CD14-positive monocyte (primary cell): ENCODE measurements at regions not wholly inside any gene's neighbourhood (a gene's known extent, or its start where the extent isn't known, plus 50 kb on each side); places are given as distances from the start of the nearest gene placed in this dataset.

Experiments used
- DNase-seq, 3 donors: peaks; one replicate each; pipeline ENCODE4 v3.0.0-alpha.2; 2011 to 2022
- H2AFZ ChIP-seq: 2 replicates; pipeline ENCODE4 v1.6.0; 2012; ENCODE audit warnings: mild to moderate bottlenecking, low read depth, low read length, inconsistent platforms; ENCODE audit not compliant: insufficient read depth, poor library complexity, severe bottlenecking
- H3K27ac ChIP-seq, 2 donors: 1 replicate in 1 of 2; 2 replicates in 1 of 2; pipeline ENCODE4 v1.5.1; 2012 to 2013; ENCODE audit warnings: low read length in 2 of 2, control low read depth in 1 of 2, inconsistent platforms in 1 of 2, low read depth in 1 of 2, mild to moderate bottlenecking in 1 of 2
- H3K27me3 ChIP-seq, 2 donors: one replicate each; pipeline versions ENCODE4 v1.6.0 to v1.6.1; 2011 to 2013; ENCODE audit warnings: low read length in 2 of 2; ENCODE audit not compliant: control insufficient read depth in 2 of 2, insufficient read depth in 2 of 2
- H3K36me3 ChIP-seq, 2 donors: replicated peaks in 1 of 2; 1 replicate in 1 of 2; 2 replicates in 1 of 2; pipeline versions ENCODE4 v1.5.1 to v1.6.1; 2012 to 2013; ENCODE audit warnings: low read length in 2 of 2, control low read depth in 1 of 2, inconsistent platforms in 1 of 2, mild to moderate bottlenecking in 1 of 2; ENCODE audit not compliant: insufficient read depth in 2 of 2, control insufficient read depth in 1 of 2
- H3K4me1 ChIP-seq, 2 donors: 1 replicate in 1 of 2; 2 replicates in 1 of 2; pipeline versions ENCODE4 v1.5.1 to v1.6.1; 2012 to 2013; ENCODE audit warnings: low read length in 2 of 2, control low read depth in 1 of 2, inconsistent platforms in 1 of 2, mild to moderate bottlenecking in 1 of 2, moderate library complexity in 1 of 2; ENCODE audit not compliant: insufficient read depth in 2 of 2, control insufficient read depth in 1 of 2
- H3K4me2 ChIP-seq: replicated peaks from 2 replicates; pipeline ENCODE3; 2012; ENCODE audit warnings: low read length, moderate library complexity, mild to moderate bottlenecking; ENCODE audit not compliant: poor library complexity, severe bottlenecking; ENCODE audit errors: extremely low read depth
- H3K4me3 ChIP-seq, 3 experiments: fragments of 200-600 bp in 1 of 3; sonication (generic) in 1 of 3; replicated peaks in 1 of 3; 1 replicate in 2 of 3; 2 replicates in 1 of 3; pipeline ENCODE4 v1.5.1; 2011 to 2013; ENCODE audit warnings: low read length in 3 of 3, mild to moderate bottlenecking in 3 of 3, control low read depth in 2 of 3, low read depth in 2 of 3, inconsistent platforms in 1 of 3, moderate library complexity in 1 of 3
- H3K79me2 ChIP-seq: 2 replicates; pipeline ENCODE4 v1.6.0; 2012; ENCODE audit warnings: mild to moderate bottlenecking, control low read depth, inconsistent platforms, low read length, moderate library complexity; ENCODE audit not compliant: insufficient read depth
- H3K9ac ChIP-seq: 2 replicates; pipeline ENCODE4 v1.6.0; 2017; ENCODE audit warnings: low read length, mild to moderate bottlenecking; ENCODE audit not compliant: insufficient read depth, poor library complexity, severe bottlenecking
- H3K9me3 ChIP-seq, 2 donors: replicated peaks in 1 of 2; 1 replicate in 1 of 2; 2 replicates in 1 of 2; pipeline versions ENCODE4 v1.5.1 to v1.6.1; 2012 to 2013; ENCODE audit warnings: low read length in 2 of 2, control low read depth in 1 of 2; ENCODE audit not compliant: control insufficient read depth in 1 of 2, insufficient read depth in 1 of 2
- H4K20me1 ChIP-seq: 2 replicates; pipeline ENCODE4 v1.6.0; 2012; ENCODE audit warnings: mild to moderate bottlenecking, low read length, control low read depth, moderate library complexity; ENCODE audit not compliant: insufficient read depth
- H3K27ac Mint-ChIP-seq, 7 donors: one replicate each; pipeline ENCODE4 v1.8.0; 2020; ENCODE audit warnings: mild to moderate bottlenecking in 7 of 7, mixed read lengths in 7 of 7, moderate library complexity in 6 of 7, inconsistent platforms in 2 of 7
- H3K27me3 Mint-ChIP-seq, 3 donors: one replicate each; pipeline ENCODE4 v1.8.0; 2021 to 2022; ENCODE audit warnings: low read depth in 3 of 3, mild to moderate bottlenecking in 3 of 3, mixed read lengths in 3 of 3, moderate library complexity in 3 of 3, inconsistent platforms in 1 of 3
- H3K36me3 Mint-ChIP-seq, 2 donors: one replicate each; pipeline ENCODE4 v1.8.0; 2020; ENCODE audit warnings: mixed read lengths in 2 of 2, inconsistent platforms in 1 of 2, mild to moderate bottlenecking in 1 of 2
- H3K4me1 Mint-ChIP-seq: one replicate; pipeline ENCODE4 v1.8.0; 2020; ENCODE audit warnings: mild to moderate bottlenecking, mixed read lengths
- H3K4me3 Mint-ChIP-seq, 2 donors: one replicate each; pipeline ENCODE4 v1.8.0; 2020; ENCODE audit warnings: mild to moderate bottlenecking in 2 of 2, mixed read lengths in 2 of 2, moderate library complexity in 1 of 2
- H3K9me3 Mint-ChIP-seq, 7 donors: one replicate each; pipeline ENCODE4 v1.8.0; 2020 to 2022; ENCODE audit warnings: mixed read lengths in 7 of 7, mild to moderate bottlenecking in 6 of 7, moderate library complexity in 6 of 7, inconsistent platforms in 2 of 7
- WGBS: methylation state at CpG from one replicate; pipeline ENCODE4 v1.1.5; 2013; ENCODE audit warnings: missing lambda C conversion rate; ENCODE audit not compliant: insufficient coverage; 5-methylcytosine and 5-hydroxymethylcytosine counted together
- intact Hi-C, 2 donors: fragments of 100-400 bp; cut with micrococcal nuclease; formaldehyde crosslinking; loops; one replicate each; pipeline versions ENCODE4 v1.15.0 to v1.15.1; 2023
- TF ChIP-seq, protein P1 (sequence below): fragments of 200-600 bp; IDR thresholded peaks from one replicate; pipeline ENCODE4 v1.8.0; 2022; ENCODE audit warnings: antibody characterized with exemption, mild to moderate bottlenecking

DNA sequence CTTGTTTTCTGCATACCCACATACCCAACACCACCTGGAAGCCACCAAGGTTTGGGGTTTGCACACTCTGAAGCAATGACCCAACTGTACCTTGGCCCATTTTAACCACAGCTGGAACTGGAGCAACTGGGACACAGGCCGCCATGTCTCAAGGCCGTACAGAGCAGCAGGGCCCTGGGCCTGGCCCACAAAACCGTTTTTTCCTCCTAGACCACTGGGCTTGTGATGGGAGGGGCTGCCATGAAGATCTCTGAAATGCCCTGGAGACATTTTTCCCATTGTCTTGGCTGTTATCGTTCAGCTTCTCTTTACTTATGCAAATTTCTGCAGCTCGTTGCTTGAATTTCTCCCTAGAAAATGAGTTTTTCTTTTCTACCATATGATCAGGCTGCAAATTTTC is 96.7 kb upstream of the PLEKHA5 start:
- no peak overlapping the region for H3K27ac Mint-ChIP-seq
- no peak for DNase-seq
- H3K36me3 ChIP-seq, result no peaks in the 10 kb centered on the region
- no peak overlapping the region for H3K4me2 ChIP-seq
- TF ChIP-seq, protein P1, sequence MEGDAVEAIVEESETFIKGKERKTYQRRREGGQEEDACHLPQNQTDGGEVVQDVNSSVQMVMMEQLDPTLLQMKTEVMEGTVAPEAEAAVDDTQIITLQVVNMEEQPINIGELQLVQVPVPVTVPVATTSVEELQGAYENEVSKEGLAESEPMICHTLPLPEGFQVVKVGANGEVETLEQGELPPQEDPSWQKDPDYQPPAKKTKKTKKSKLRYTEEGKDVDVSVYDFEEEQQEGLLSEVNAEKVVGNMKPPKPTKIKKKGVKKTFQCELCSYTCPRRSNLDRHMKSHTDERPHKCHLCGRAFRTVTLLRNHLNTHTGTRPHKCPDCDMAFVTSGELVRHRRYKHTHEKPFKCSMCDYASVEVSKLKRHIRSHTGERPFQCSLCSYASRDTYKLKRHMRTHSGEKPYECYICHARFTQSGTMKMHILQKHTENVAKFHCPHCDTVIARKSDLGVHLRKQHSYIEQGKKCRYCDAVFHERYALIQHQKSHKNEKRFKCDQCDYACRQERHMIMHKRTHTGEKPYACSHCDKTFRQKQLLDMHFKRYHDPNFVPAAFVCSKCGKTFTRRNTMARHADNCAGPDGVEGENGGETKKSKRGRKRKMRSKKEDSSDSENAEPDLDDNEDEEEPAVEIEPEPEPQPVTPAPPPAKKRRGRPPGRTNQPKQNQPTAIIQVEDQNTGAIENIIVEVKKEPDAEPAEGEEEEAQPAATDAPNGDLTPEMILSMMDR, result no peak
- no peak overlapping the region for H3K4me3 Mint-ChIP-seq
- intact Hi-C loops, result no loop called here
- H3K4me3 ChIP-seq, result no peak overlapping the region
- no peak overlapping the region for H2AFZ ChIP-seq
- H3K27me3 Mint-ChIP-seq, result peaks cover 0 to 2% (median 1%) of the 10 kb centered on the region in 3 donors
- no peaks in the 10 kb centered on the region for H3K27me3 ChIP-seq
- peaks cover 11 to 14% of the 10 kb centered on the region in 2 donors for H3K9me3 ChIP-seq
- no peaks in the 10 kb centered on the region for H3K79me2 ChIP-seq
- WGBS, result 93% methylated on average over 2 of the region's 5 CpGs
- H3K36me3 Mint-ChIP-seq, result no peaks in the 10 kb centered on the region
- H3K9me3 Mint-ChIP-seq, result peaks cover 8 to 28% (median 22%) of the 10 kb centered on the region in 7 donors
- H3K27ac ChIP-seq, result no peak overlapping the region
- H3K4me1 Mint-ChIP-seq, result no peaks in the 10 kb centered on the region
- no peak overlapping the region for H3K9ac ChIP-seq
- no peaks in the 10 kb centered on the region for H4K20me1 ChIP-seq
- no peaks in the 10 kb centered on the region for H3K4me1 ChIP-seq

GRCh38 chr12:19033244-19033643 is 96.3 kb upstream of the PLEKHA5 start:
- no peaks in the 10 kb centered on the region for H3K36me3 ChIP-seq

More at GRCh38 chr12:19033244-19033643, 96.3 kb upstream of the PLEKHA5 start:
- no peaks in the 10 kb centered on the region for H3K27me3 ChIP-seq
- no peak overlapping the region for H2AFZ ChIP-seq
- DNase-seq, result no peak
- no peak overlapping the region for H3K27ac ChIP-seq
- peaks cover 0 to 2% (median 1%) of the 10 kb centered on the region in 3 donors for H3K27me3 Mint-ChIP-seq
- H4K20me1 ChIP-seq, result no peaks in the 10 kb centered on the region
- H3K4me3 ChIP-seq, result no peak overlapping the region
- intact Hi-C loops, result no loop called here
- H3K4me1 Mint-ChIP-seq, result no peaks in the 10 kb centered on the region
- no peaks in the 10 kb centered on the region for H3K4me1 ChIP-seq
- no peaks in the 10 kb centered on the region for H3K79me2 ChIP-seq
- H3K4me2 ChIP-seq, result no peak overlapping the region
- no peak overlapping the region for H3K27ac Mint-ChIP-seq
- peaks cover 8 to 28% (median 22%) of the 10 kb centered on the region in 7 donors for H3K9me3 Mint-ChIP-seq
- H3K36me3 Mint-ChIP-seq, result no peaks in the 10 kb centered on the region
- no peak overlapping the region for H3K4me3 Mint-ChIP-seq
- no peak overlapping the region for H3K9ac ChIP-seq
- WGBS, result 95% methylated on average over 2 of the region's 2 CpGs
- TF ChIP-seq, protein P1, result no peak
- peaks cover 11 to 14% of the 10 kb centered on the region in 2 donors for H3K9me3 ChIP-seq
